Lung (tissue), 11 donors: ENCODE measurements at regions not wholly inside any gene's neighbourhood (a gene's known extent, or its start where the extent isn't known, plus 50 kb on each side); places are given as distances from the start of the nearest gene placed in this dataset.

Experiments used
- ATAC-seq: fragments of 200-7000 bp; cut with Tn5 transposase; one replicate; pipeline ENCODE4 v1.9.1; 2020; ENCODE audit warnings: moderate number of reproducible peaks; ENCODE audit not compliant: insufficient read depth, low FRiP score
- DNase-seq, 3 donors: peaks; one replicate each; pipeline ENCODE4 v3.0.0-alpha.2; 2013 to 2017
- H3K27ac ChIP-seq, 2 donors: one replicate each; pipeline ENCODE4 v1.5.1; 2013; ENCODE audit warnings: mild to moderate bottlenecking in 2 of 2, moderate library complexity in 2 of 2, control low read depth in 1 of 2, inconsistent platforms in 1 of 2, low read depth in 1 of 2, low read length in 1 of 2
- H3K27me3 ChIP-seq, 3 donors: one replicate each; pipeline ENCODE4 v1.5.1; 2013; ENCODE audit warnings: low read length in 2 of 3; ENCODE audit not compliant: control insufficient read depth in 3 of 3, insufficient read depth in 3 of 3
- H3K36me3 ChIP-seq, 4 donors: one replicate each; pipeline ENCODE4 v1.5.1; 2013; ENCODE audit warnings: low read length in 4 of 4, mild to moderate bottlenecking in 1 of 4, moderate library complexity in 1 of 4; ENCODE audit not compliant: control insufficient read depth in 4 of 4, insufficient read depth in 4 of 4
- H3K4me1 ChIP-seq, 5 donors: one replicate each; pipeline ENCODE4 v1.5.1; 2013; ENCODE audit warnings: low read length in 5 of 5, mild to moderate bottlenecking in 2 of 5, moderate library complexity in 1 of 5; ENCODE audit not compliant: control insufficient read depth in 5 of 5, insufficient read depth in 5 of 5
- H3K4me3 ChIP-seq: one replicate; pipeline ENCODE4 v1.5.1; 2013; ENCODE audit warnings: mild to moderate bottlenecking, control low read depth, moderate library complexity
- H3K9ac ChIP-seq, 2 donors: one replicate each; pipeline ENCODE4 v1.5.1; 2013; ENCODE audit warnings: low read length in 2 of 2, control low read depth in 1 of 2; ENCODE audit not compliant: insufficient read depth in 1 of 2
- H3K9me3 ChIP-seq, 4 donors: one replicate each; pipeline ENCODE4 v1.5.1; 2013; ENCODE audit warnings: low read length in 3 of 4, mild to moderate bottlenecking in 1 of 4, moderate library complexity in 1 of 4; ENCODE audit not compliant: control insufficient read depth in 4 of 4, insufficient read depth in 3 of 4
- WGBS, 2 donors: extraction: QIAGEN DNeasy Blood & Tissue Kit; methylation state at CpG; one replicate each; pipeline ENCODE4 v1.1.7; 2013; 5-methylcytosine and 5-hydroxymethylcytosine counted together
- TF ChIP-seq, protein P1 (sequence below): IDR thresholded peaks from 2 replicates; pipeline ENCODE4 v1.5.1; 2012; ENCODE audit warnings: mild to moderate bottlenecking; ENCODE audit errors: control extremely low read depth, extremely low read depth
- donor health status: control.
- donor health status: control.
- donor health status: Bipolar disorder and iron deficiency.
- donor health status: healthy.
- donor health status: DM: yes; HTN: yes; CAD: no.

- Histone ChIP-seq H3K9me3 (peaks cover 0 to 2% (median 0%) of the 10 kb centered on the region in 4 donors), H3K27me3 (peaks cover 0 to 3% (median 0%) of the 10 kb centered on the region in 3 donors), H3K4me1 (no peaks in the 10 kb centered on the region), H3K9ac (no peak overlapping the region), H3K36me3 (no peaks in the 10 kb centered on the region), H3K27ac (no peak overlapping the region), H3K4me3 (no peak overlapping the region)
- no peak for ATAC-seq
- TF ChIP-seq, protein P1, sequence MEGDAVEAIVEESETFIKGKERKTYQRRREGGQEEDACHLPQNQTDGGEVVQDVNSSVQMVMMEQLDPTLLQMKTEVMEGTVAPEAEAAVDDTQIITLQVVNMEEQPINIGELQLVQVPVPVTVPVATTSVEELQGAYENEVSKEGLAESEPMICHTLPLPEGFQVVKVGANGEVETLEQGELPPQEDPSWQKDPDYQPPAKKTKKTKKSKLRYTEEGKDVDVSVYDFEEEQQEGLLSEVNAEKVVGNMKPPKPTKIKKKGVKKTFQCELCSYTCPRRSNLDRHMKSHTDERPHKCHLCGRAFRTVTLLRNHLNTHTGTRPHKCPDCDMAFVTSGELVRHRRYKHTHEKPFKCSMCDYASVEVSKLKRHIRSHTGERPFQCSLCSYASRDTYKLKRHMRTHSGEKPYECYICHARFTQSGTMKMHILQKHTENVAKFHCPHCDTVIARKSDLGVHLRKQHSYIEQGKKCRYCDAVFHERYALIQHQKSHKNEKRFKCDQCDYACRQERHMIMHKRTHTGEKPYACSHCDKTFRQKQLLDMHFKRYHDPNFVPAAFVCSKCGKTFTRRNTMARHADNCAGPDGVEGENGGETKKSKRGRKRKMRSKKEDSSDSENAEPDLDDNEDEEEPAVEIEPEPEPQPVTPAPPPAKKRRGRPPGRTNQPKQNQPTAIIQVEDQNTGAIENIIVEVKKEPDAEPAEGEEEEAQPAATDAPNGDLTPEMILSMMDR = no peak
- DNase-seq = no peak
- WGBS, 2 donors = 76 to 86% methylated on average over 17 of the region's 17 CpGs
These were observed 401.4 kb upstream of the MYT1L start for GRCh38 chr2:2732331-2733119.

- TF ChIP-seq, protein P1 = no peak
- Histone ChIP-seq H3K27me3 (no peaks in the 10 kb centered on the region), H3K9ac (no peak overlapping the region), H3K27ac (no peak overlapping the region), H3K4me3 (no peak overlapping the region), H3K9me3 (no peaks in the 10 kb centered on the region), H3K36me3 (no peaks in the 10 kb centered on the region), H3K4me1 (no peaks in the 10 kb centered on the region)
- DNase-seq = no peak
- 84 to 90% methylated on average over 19 of the region's 19 CpGs for WGBS, 2 donors
- ATAC-seq = no peak
These were observed 400.8 kb upstream of the MYT1L start for GRCh38 chr2:2731816-2732284.

- Histone ChIP-seq H3K9ac (no peak overlapping the region), H3K4me3 (no peak overlapping the region), H3K9me3 (no peaks in the 10 kb centered on the region), H3K4me1 (no peaks in the 10 kb centered on the region), H3K27ac (no peak overlapping the region), H3K36me3 (no peaks in the 10 kb centered on the region), H3K27me3 (no peaks in the 10 kb centered on the region)
- WGBS, 2 donors = 86 to 92% methylated on average over 21 of the region's 21 CpGs
- ATAC-seq (no peak), DNase-seq (no peak)
- TF ChIP-seq, protein P1 = no peak
These were observed 400.2 kb upstream of the MYT1L start for GRCh38 chr2:2731101-2731815.
